ENCODE measurements at regions not wholly inside any gene's neighbourhood (a gene's known extent, or its start where the extent isn't known, plus 50 kb on each side); places are given as distances from the start of the nearest gene placed in this dataset.

GRCh38 chr14:26738571-26738970 lies 140.7 kb upstream of the NOVA1 start:
- Mint-ChIP-seq H3K27ac (no peak overlapping the region), H3K4me3 (no peak overlapping the region), H3K9me3 (peaks cover 9% of the 10 kb centered on the region), H3K27me3 (no peaks in the 10 kb centered on the region), H3K4me1 (no peaks in the 10 kb centered on the region), H3K36me3 (no peaks in the 10 kb centered on the region)
- no peak for DNase-seq

GRCh38 chr14:26741711-26742212 lies 143.9 kb upstream of the NOVA1 start:
- Mint-ChIP-seq H3K9me3 (peaks cover 9% of the 10 kb centered on the region), H3K27me3 (no peaks in the 10 kb centered on the region), H3K27ac (no peak overlapping the region), H3K36me3 (no peaks in the 10 kb centered on the region), H3K4me1 (no peaks in the 10 kb centered on the region), H3K4me3 (no peak overlapping the region)
- no peak for DNase-seq

GRCh38 chr14:26743284-26743683 lies 145.5 kb upstream of the NOVA1 start:
- Mint-ChIP-seq H3K27ac (no peak overlapping the region), H3K36me3 (no peaks in the 10 kb centered on the region), H3K4me1 (no peaks in the 10 kb centered on the region), H3K27me3 (no peaks in the 10 kb centered on the region), H3K9me3 (peaks cover 11% of the 10 kb centered on the region), H3K4me3 (no peak overlapping the region)
- DNase-seq: no peak

- Mint-ChIP-seq H3K36me3 (no peaks in the 10 kb centered on the region), H3K9me3 (peaks cover 6% of the 10 kb centered on the region), H3K27ac (no peak overlapping the region)
Measured at GRCh38 chr14:26744903-26745302, 147.1 kb upstream of the NOVA1 start.

GRCh38 chr14:26761532-26761931 lies 163.7 kb upstream of the NOVA1 start:
- no peak for DNase-seq
- H3K4me3 Mint-ChIP-seq: no peak overlapping the region
- H3K36me3 Mint-ChIP-seq: no peaks in the 10 kb centered on the region
- H3K27me3 Mint-ChIP-seq: no peaks in the 10 kb centered on the region
- no peak overlapping the region for H3K27ac Mint-ChIP-seq
- no peaks in the 10 kb centered on the region for H3K4me1 Mint-ChIP-seq
- peaks cover 6% of the 10 kb centered on the region for H3K9me3 Mint-ChIP-seq

More at GRCh38 chr14:26744903-26745302, 147.1 kb upstream of the NOVA1 start:
- Mint-ChIP-seq H3K4me3 (no peak overlapping the region), H3K4me1 (no peaks in the 10 kb centered on the region), H3K27me3 (no peaks in the 10 kb centered on the region)
- no peak for DNase-seq

- DNase-seq: no peak
- no peaks in the 10 kb centered on the region for H3K36me3 Mint-ChIP-seq
- H3K4me1 Mint-ChIP-seq: no peaks in the 10 kb centered on the region
- H3K27ac Mint-ChIP-seq: no peak overlapping the region
- H3K27me3 Mint-ChIP-seq: no peaks in the 10 kb centered on the region
- no peaks in the 10 kb centered on the region for H3K9me3 Mint-ChIP-seq
- H3K4me3 Mint-ChIP-seq: no peak overlapping the region
Measured at GRCh38 chr14:26765301-26765700, 167.5 kb upstream of the NOVA1 start.

- Mint-ChIP-seq H3K9me3 (no peaks in the 10 kb centered on the region), H3K4me1 (no peaks in the 10 kb centered on the region), H3K27ac (no peak overlapping the region), H3K36me3 (no peaks in the 10 kb centered on the region), H3K4me3 (no peak overlapping the region), H3K27me3 (no peaks in the 10 kb centered on the region)
- no peak for DNase-seq
Measured at GRCh38 chr14:26765768-26766520, 168.1 kb upstream of the NOVA1 start.

- no peak for DNase-seq
- Mint-ChIP-seq H3K27ac (no peak overlapping the region), H3K27me3 (no peaks in the 10 kb centered on the region), H3K9me3 (no peaks in the 10 kb centered on the region), H3K4me1 (no peaks in the 10 kb centered on the region), H3K36me3 (no peaks in the 10 kb centered on the region), H3K4me3 (no peak overlapping the region)
Measured at GRCh38 chr14:26766726-26767125, 168.9 kb upstream of the NOVA1 start.

GRCh38 chr14:26773906-26774593 lies 176.2 kb upstream of the NOVA1 start:
- Mint-ChIP-seq H3K36me3 (no peaks in the 10 kb centered on the region), H3K4me1 (no peaks in the 10 kb centered on the region), H3K4me3 (no peak overlapping the region), H3K27me3 (no peaks in the 10 kb centered on the region), H3K9me3 (peaks cover 5% of the 10 kb centered on the region), H3K27ac (no peak overlapping the region)
- DNase-seq: no peak

GRCh38 chr14:26775765-26776563 lies 178.1 kb upstream of the NOVA1 start:
- H3K27me3 Mint-ChIP-seq: no peaks in the 10 kb centered on the region
- no peak for DNase-seq
- no peaks in the 10 kb centered on the region for H3K4me1 Mint-ChIP-seq
- no peak overlapping the region for H3K27ac Mint-ChIP-seq
- no peak overlapping the region for H3K4me3 Mint-ChIP-seq
- no peaks in the 10 kb centered on the region for H3K36me3 Mint-ChIP-seq
- peaks cover 5% of the 10 kb centered on the region for H3K9me3 Mint-ChIP-seq

GRCh38 chr14:26791117-26791806 lies 193.4 kb upstream of the NOVA1 start:
- no peak for DNase-seq
- Mint-ChIP-seq H3K27ac (no peak overlapping the region), H3K36me3 (no peaks in the 10 kb centered on the region), H3K4me3 (no peak overlapping the region), H3K4me1 (no peaks in the 10 kb centered on the region), H3K27me3 (no peaks in the 10 kb centered on the region), H3K9me3 (peaks cover 5% of the 10 kb centered on the region)

- no peaks in the 10 kb centered on the region for H3K27me3 Mint-ChIP-seq
- peaks cover 5% of the 10 kb centered on the region for H3K9me3 Mint-ChIP-seq
- H3K4me3 Mint-ChIP-seq: no peak overlapping the region
- no peaks in the 10 kb centered on the region for H3K36me3 Mint-ChIP-seq
- H3K27ac Mint-ChIP-seq: no peak overlapping the region
- H3K4me1 Mint-ChIP-seq: no peaks in the 10 kb centered on the region
- DNase-seq: no peak
Measured at GRCh38 chr14:26794731-26795130, 196.9 kb upstream of the NOVA1 start.

GRCh38 chr14:26808407-26808806 lies 210.6 kb upstream of the NOVA1 start:
- no peak for DNase-seq
- Mint-ChIP-seq H3K27me3 (no peaks in the 10 kb centered on the region), H3K9me3 (peaks cover 9% of the 10 kb centered on the region)

GRCh38 chr14:26810631-26811030 lies 212.8 kb upstream of the NOVA1 start:
- H3K36me3 Mint-ChIP-seq: no peaks in the 10 kb centered on the region
- H3K4me1 Mint-ChIP-seq: no peaks in the 10 kb centered on the region
- no peaks in the 10 kb centered on the region for H3K27me3 Mint-ChIP-seq
- no peak overlapping the region for H3K4me3 Mint-ChIP-seq
- DNase-seq: no peak
- H3K9me3 Mint-ChIP-seq: peaks cover 6% of the 10 kb centered on the region
- H3K27ac Mint-ChIP-seq: no peak overlapping the region

More at GRCh38 chr14:26808407-26808806, 210.6 kb upstream of the NOVA1 start:
- Mint-ChIP-seq H3K4me1 (no peaks in the 10 kb centered on the region), H3K27ac (no peak overlapping the region), H3K4me3 (no peak overlapping the region), H3K36me3 (no peaks in the 10 kb centered on the region)

All from activated naive CD8-positive, alpha-beta T cell treated with anti-CD3 and anti-CD28 coated beads for 36 hours (primary cell).